OCI-LY7 (cell line): ENCODE measurements at regions not wholly inside any gene's neighbourhood (a gene's known extent, or its start where the extent isn't known, plus 50 kb on each side); places are given as distances from the start of the nearest gene placed in this dataset.

ENCODE experiments used
- BruUV-seq: library from RNA; stranded (reverse); fragments of 400-500 nt; replicated peaks from 2 replicates; lab custom pipeline; 2021; lab: Mats Ljungman, UMichigan
- CTCF ChIA-PET: fragments of 300-600 bp; sonication (Branson Sonifier 250); formaldehyde crosslinking; loops from one replicate; lab custom pipeline; 2022; ENCODE audit warnings: antibody characterized with exemption; ENCODE audit not compliant: unreplicated experiment; lab: Charles Lee
- POLR2A ChIA-PET: fragments of 300-600 bp; sonication (Branson Sonifier 250); formaldehyde crosslinking; loops from one replicate; lab custom pipeline; 2022; ENCODE audit warnings: antibody characterized with exemption; lab: Charles Lee
- DNase-seq: peaks from one replicate; pipeline ENCODE4 v3.0.0-alpha.2; 2015; ENCODE audit warnings: low spot score
- H2AFZ ChIP-seq: fragments of 200-600 bp; sonication (generic), shearing (Covaris generic); 2 replicates; pipeline ENCODE4 v1.6.1; 2014; ENCODE audit warnings: mild to moderate bottlenecking, antibody characterized with exemption, low read length, moderate library complexity
- H3K27ac ChIP-seq: fragments of 200-600 bp; sonication (generic); 2 replicates; pipeline ENCODE4 v1.5.1; 2014; ENCODE audit warnings: mixed run types, low read depth, mild to moderate bottlenecking, moderate library complexity, low read length, inconsistent platforms; ENCODE audit not compliant: poor library complexity, severe bottlenecking
- H3K36me3 ChIP-seq: fragments of 200-600 bp; sonication (generic); 2 replicates; pipeline ENCODE4 v1.6.1; 2014; ENCODE audit warnings: mild to moderate bottlenecking, antibody characterized with exemption, low read length, moderate library complexity, mixed read lengths; ENCODE audit not compliant: insufficient read depth
- H3K4me1 ChIP-seq: fragments of 200-600 bp; sonication (generic); 2 replicates; pipeline ENCODE4 v1.5.1; 2014; ENCODE audit warnings: mild to moderate bottlenecking, low read length; ENCODE audit not compliant: insufficient read depth, poor library complexity, severe bottlenecking
- H3K4me2 ChIP-seq: fragments of 200-600 bp; sonication (generic); 2 replicates; pipeline ENCODE4 v1.6.1; 2014; ENCODE audit warnings: mild to moderate bottlenecking, low read length
- H3K4me3 ChIP-seq: fragments of 200-600 bp; sonication (generic); 2 replicates; pipeline ENCODE4 v1.5.1; 2014; ENCODE audit warnings: mild to moderate bottlenecking, low read depth, low read length; ENCODE audit not compliant: poor library complexity, severe bottlenecking
- H3K79me2 ChIP-seq: fragments of 200-600 bp; sonication (generic); 2 replicates; pipeline ENCODE4 v1.6.1; 2016; ENCODE audit warnings: low read depth, mild to moderate bottlenecking, low read length, moderate library complexity, mixed read lengths; ENCODE audit not compliant: insufficient read depth
- H3K9me2 ChIP-seq: fragments of 200-600 bp; sonication (generic); 2 replicates; pipeline ENCODE4 v1.6.1; 2016; ENCODE audit warnings: mild to moderate bottlenecking, low read length, mixed read lengths; ENCODE audit not compliant: insufficient read depth
- H3K9me3 ChIP-seq: fragments of 200-600 bp; sonication (generic); 2 replicates; pipeline ENCODE4 v1.6.1; 2014; ENCODE audit warnings: mild to moderate bottlenecking, mixed run types, low read length, mixed read lengths
- H4K20me1 ChIP-seq: fragments of 200-600 bp; sonication (generic); 2 replicates; pipeline ENCODE4 v1.6.1; 2014; ENCODE audit warnings: mild to moderate bottlenecking, antibody characterized with exemption, low read length, moderate library complexity, mixed read lengths; ENCODE audit not compliant: insufficient read depth
- CTCF ChIP-seq: fragments of 200-600 bp; sonication (generic); conservative IDR thresholded peaks from 2 replicates; pipeline ENCODE4 v1.5.1; 2014; ENCODE audit warnings: mild to moderate bottlenecking, antibody characterized with exemption, low read length, moderate library complexity, mixed read lengths
- EZH2phosphoT487 ChIP-seq: fragments of 200-600 bp; sonication (generic); IDR thresholded peaks from 2 replicates; pipeline ENCODE4 v1.6.1; 2018; ENCODE audit warnings: low read depth, borderline replicate concordance, mild to moderate bottlenecking, mixed run types, antibody characterized with exemption, low read length, moderate library complexity, mixed read lengths
- intact Hi-C: fragments of 100-400 bp; cut with micrococcal nuclease; formaldehyde crosslinking; loops from one replicate; pipeline ENCODE4 v1.10.0; 2022; ENCODE audit not compliant: unreplicated experiment

GRCh38 chrX:96569034-96569433 is 115.6 kb upstream of the DIAPH2 start:
- no peak for DNase-seq
- no peaks in the 10 kb centered on the region for H3K4me1 ChIP-seq
- BruUV-seq, result no TSS peak
- no peaks in the 10 kb centered on the region for H3K36me3 ChIP-seq
- no peak overlapping the region for H3K4me3 ChIP-seq
- no peaks in the 10 kb centered on the region for H3K9me3 ChIP-seq
- H4K20me1 ChIP-seq, result no peaks in the 10 kb centered on the region
- no peaks in the 10 kb centered on the region for H3K9me2 ChIP-seq
- no peak overlapping the region for H2AFZ ChIP-seq
- TF ChIP-seq EZH2phosphoT487, result no peak
- no peak for TF ChIP-seq CTCF
- H3K79me2 ChIP-seq, result no peaks in the 10 kb centered on the region
- H3K27ac ChIP-seq, result no peak overlapping the region
- ChIA-PET POLR2A (no interaction called here), CTCF (no interaction called here)
- H3K4me2 ChIP-seq, result no peak overlapping the region
- intact Hi-C loops, result no loop called here

GRCh38 chrX:96575011-96575410 is 109.6 kb upstream of the DIAPH2 start:
- ChIA-PET POLR2A (interaction anchor here (0.6 kb wide), 1 partner anchor 1963 kb away, joined by 3 read pairs; no protein-coding TSS in a partner anchor), CTCF (no interaction called here)

More at GRCh38 chrX:96575011-96575410, 109.6 kb upstream of the DIAPH2 start:
- Histone ChIP-seq H4K20me1 (no peaks in the 10 kb centered on the region), H3K4me2 (no peak overlapping the region), H3K79me2 (no peaks in the 10 kb centered on the region), H3K27ac (no peak overlapping the region), H3K9me2 (no peaks in the 10 kb centered on the region), H3K9me3 (no peaks in the 10 kb centered on the region), H2AFZ (no peak overlapping the region), H3K36me3 (no peaks in the 10 kb centered on the region), H3K4me1 (no peaks in the 10 kb centered on the region), H3K4me3 (no peak overlapping the region)
- no peak for DNase-seq
- intact Hi-C loops, result no loop called here
- no TSS peak for BruUV-seq
- TF ChIP-seq CTCF (no peak), EZH2phosphoT487 (no peak)
